CD4-positive, alpha-beta T cell treated with Interleukin-2 at 100 ng/mL for 4 hours (primary cell): ENCODE measurements at regions not wholly inside any gene's neighbourhood (a gene's known extent, or its start where the extent isn't known, plus 50 kb on each side); places are given as distances from the start of the nearest gene placed in this dataset.
"Not testable (repeated sequence)": the region's sequence is repeated elsewhere in the genome, so short reads cannot be mapped to it uniquely, and the experiment has no call there.

Experiments used
- DNase-seq: peaks from one replicate; pipeline ENCODE4 v3.0.0-alpha.2; 2020; ENCODE audit warnings: low spot score

DNA sequence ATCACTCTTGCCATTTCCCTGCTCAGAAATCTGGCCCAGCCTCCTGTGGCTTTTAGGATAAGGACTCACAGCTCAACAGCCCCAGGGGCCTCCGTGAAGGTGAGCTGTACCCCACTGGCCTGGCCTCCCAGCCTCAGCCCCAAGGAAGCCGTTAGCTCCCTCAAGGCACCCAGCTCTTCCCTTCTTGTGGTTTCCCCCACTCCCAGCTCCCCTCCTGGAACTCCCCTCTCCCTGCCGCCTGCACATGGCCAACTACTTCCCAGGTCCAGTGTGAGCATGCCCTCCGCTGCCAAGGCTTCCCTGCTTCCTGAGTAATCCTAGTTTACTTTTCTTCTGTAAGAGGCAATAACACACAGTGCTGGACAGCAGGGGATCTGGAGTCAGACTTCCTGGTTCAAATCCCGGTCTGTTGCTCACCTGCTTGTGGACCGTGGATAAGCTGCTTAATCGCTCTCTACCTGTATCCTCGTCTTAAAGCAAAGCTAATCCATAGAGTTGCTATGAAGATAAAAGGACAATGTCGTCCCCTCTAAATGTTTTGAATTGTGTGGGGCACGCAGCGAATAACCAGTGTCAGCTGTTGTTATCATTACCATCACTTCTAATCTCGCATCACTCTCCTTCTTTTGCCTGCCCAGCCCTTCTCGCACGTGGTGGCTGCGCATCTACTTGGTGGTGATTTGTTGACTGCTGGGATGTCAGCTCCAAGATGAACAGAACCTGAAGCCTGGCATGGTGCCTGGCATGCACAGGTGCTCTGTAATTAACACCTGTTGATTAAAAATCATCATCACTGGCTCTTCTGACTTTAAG, 86.6 kb downstream of the C5orf15 start:
- no peak for DNase-seq

DNA sequence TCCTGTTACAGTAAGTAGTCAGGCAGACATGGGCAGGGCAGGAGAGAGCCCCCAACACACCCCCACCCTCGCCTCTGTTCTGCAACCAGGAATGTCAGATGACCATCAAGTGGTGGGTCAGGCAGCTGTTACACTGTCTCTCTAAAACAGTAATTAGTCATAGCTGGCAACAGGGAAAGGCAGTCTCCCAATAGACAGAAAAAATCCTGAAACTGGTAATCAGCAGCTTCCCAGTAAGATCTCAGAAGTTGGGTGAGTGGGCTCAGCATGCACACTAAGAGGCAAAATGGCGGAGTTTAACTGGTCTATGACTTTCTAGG, 90.2 kb downstream of the C5orf15 start:
- no peak for DNase-seq

GRCh38 chr5:133877351-133878235, 90.8 kb downstream of the C5orf15 start:
- no peak for DNase-seq

DNA sequence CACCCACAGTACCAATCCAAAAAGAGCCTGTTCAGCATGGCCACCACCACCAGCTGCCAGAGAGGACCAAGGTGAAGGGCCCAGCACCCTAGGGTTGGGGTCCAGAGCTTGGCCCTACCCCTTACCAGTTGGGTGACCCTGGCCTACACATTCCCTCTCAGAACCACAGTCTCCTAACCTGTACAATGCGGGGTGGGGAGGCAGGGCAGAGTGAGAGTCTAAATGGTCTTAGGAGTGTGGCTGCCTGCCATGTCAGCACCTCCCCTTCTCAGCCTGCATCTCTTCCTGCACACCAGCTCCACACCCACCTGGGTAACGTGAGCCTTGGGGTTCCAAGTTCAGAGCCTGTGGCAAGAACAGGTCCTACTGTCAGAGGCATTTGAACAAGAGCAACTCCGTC, 92.2 kb downstream of the C5orf15 start:
- DNase-seq = no peak

- no peak for DNase-seq
Measured at GRCh38 chr5:133875179-133875578, 93.2 kb downstream of the C5orf15 start.

GRCh38 chr5:133873449-133873848, 95.0 kb downstream of the C5orf15 start:
- no peak for DNase-seq

DNA sequence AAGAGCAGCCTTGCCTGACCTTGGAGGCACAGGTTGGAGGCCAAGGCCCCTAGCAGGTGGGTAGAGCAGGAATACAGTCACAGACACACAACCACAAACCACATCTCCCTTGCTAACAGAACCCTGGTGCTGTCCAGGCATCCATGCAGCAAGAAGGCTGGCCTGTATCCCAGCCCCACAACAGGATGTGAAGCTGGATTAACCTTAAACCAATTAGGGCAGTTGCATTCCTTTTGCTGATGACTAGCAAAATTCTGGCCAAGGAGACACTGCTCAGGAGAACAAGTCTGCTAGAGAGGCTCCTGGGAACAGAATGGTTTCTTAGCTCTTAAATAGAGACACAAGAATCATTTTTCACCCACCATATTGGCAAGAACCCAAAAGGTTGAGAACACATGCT, 97.8 kb downstream of the C5orf15 start:
- DNase-seq = no peak

- no peak for DNase-seq
Measured at GRCh38 chr5:133869519-133870335, 98.7 kb downstream of the C5orf15 start.

DNA sequence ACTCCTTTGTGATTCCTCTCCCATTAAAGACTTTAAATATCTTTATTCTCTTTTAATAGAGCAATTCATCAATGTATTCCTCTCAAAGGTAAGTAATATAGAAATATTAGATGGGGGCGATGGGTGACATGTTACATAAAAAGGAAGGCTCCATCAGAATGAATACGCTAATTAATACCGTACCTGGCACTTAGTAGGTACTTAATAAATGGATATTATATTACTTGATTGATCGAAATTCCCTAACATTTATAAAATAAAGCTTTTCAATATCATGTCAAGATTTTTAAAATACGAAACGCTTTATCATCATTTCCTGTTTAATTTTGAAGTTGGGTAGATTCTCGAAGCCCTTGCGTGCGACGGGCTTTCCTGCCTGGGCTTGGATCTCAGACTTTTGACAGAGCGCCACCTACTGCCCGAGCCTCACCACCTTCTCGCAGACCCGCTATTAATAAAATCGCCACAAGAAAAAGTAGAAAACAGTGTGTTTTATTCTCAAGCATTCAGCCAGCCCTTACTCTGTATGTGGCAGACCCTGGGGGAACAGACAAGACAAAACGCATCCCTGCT, 99.4 kb downstream of the C5orf15 start:
- DNase-seq = peak; percentile 60

GRCh38 chr5:133867851-133868545, 100.4 kb downstream of the C5orf15 start:
- no peak for DNase-seq

- no peak for DNase-seq
Measured at GRCh38 chr5:133867341-133867740, 101.1 kb downstream of the C5orf15 start.

GRCh38 chr5:133866903-133867245, 101.6 kb downstream of the C5orf15 start:
- DNase-seq = no peak

- DNase-seq = no peak
Measured at GRCh38 chr5:133866160-133866902, 102.1 kb downstream of the C5orf15 start.

DNA sequence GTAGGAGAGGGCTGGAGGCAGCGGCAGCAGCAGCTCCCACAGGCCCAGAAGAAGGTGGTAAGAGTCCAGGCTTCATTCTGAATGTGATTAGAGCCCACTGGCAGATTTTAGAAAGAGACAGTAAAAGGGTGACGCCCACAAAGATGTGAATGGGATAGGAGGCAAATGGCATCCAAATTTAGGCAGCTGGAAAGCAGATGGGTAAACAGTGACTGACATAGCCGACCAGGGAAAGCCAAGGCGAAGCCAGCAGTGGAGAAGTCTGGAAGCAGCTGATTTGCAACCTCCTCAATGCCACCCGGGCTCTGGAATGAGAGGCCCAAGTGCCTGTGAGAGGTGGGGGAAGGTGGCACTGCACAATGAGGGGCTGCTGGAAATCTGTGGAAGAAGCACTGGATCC, 103.3 kb downstream of the C5orf15 start:
- no peak for DNase-seq

- no peak for DNase-seq
Measured at GRCh38 chr5:133864711-133865110, 103.7 kb downstream of the C5orf15 start.

- DNase-seq = no peak
Measured at GRCh38 chr5:133863857-133864585, 104.4 kb downstream of the C5orf15 start.

DNA sequence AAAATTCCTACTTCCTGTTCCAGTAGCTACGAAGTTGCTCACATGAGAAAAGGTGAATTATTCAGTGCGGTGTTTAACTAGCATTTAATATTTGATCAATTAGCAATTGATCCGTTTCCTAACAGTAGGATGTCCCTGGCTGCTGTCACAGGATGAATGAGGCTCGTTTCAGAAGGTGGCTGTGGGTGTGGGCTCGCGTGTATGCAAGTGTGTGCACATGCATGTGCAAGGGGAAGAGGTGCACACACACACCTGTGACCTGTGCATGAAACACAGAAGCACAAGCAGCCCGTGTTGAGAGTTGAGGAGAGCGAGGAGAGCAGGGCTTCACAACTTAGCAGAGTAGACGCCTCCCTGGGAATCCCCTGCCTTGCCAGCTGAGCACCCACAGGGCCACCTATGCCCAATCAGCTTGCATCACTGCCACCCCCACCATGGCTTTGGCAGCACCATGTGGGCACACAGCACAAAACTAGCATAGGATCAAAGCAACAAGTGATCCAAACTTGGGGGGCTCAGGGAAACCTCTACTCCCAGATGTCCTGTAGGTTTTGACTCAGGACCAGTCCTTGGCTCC, 107.2 kb downstream of the C5orf15 start:
- no peak for DNase-seq

GRCh38 chr5:133859073-133859472, 109.4 kb downstream of the C5orf15 start:
- DNase-seq = no peak

DNA sequence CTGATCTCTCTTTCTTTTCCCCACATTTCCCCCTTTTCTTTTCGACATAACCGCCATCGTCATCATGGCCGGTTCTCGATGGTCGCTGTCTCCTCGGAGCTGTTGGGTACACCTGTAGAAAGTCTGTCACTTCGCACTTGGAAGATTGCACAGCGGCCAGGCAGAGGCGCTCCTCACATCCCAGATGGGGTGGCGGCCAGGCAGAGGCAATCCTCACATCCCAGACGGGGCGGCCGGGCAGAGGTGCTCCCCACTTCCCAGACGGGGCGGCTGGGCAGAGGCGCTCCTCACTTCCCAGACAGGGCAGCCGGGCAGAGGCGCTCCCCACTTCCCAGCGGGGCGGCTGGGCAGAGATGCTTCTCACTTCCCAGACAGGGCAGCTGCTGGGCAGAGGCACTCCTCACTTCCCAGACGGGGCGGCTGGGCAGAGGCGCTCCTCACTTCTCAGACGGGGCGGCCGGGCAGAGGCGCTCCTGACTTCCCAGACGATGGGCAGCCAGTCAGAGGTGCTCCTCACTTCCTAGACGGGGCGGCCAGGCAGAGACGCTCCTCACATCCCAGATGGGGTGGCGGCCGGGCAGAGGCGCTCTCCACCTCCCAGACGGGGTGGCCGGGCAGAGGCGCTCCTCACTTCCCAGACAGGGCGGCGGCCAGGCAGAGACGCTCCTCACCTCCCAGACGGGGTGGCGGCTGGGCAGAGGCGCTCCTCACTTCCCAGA, 110.7 kb downstream of the C5orf15 start:
- DNase-seq = not testable (repeated sequence)
